ENCODE measurements at regions not wholly inside any gene's neighbourhood (a gene's known extent, or its start where the extent isn't known, plus 50 kb on each side); places are given as distances from the start of the nearest gene placed in this dataset.

DNA sequence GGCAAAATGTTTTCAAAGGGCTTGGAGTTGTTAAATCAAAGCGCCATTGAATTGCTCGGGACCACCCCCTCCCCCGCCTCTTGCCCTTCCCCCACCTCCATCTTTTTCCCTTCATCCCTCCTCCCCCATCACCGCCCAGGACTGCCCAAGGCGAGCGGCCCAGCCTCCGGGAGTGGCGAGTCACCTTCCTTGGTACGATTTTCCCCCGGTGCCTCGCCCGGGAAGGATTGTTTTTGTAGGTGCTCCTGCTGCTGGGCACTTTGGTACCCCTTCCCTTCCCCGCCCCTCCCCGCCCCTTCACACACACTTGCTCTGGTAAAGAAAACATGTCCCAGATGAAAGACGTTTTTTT is 61.2 kb downstream of the TMEM174 start:
- peak overlapping the region; percentile 50 to 76 for H3K4me3 Mint-ChIP-seq
- Histone ChIP-seq H4K91ac (ENCODE audit: insufficient read length, low read depth, low read length) (no peak overlapping the region), H3K23ac (ENCODE audit: insufficient read length, low read depth, low read length) (no peak overlapping the region), H4K5ac (ENCODE audit: insufficient read length, low read depth, low read length) (no peak overlapping the region), H2BK12ac (ENCODE audit: insufficient read length, low read depth, low read length) (no peak overlapping the region), H3K4ac (ENCODE audit: low read depth, low read length) (no peak overlapping the region), H3K4me1 (ENCODE audit: insufficient read depth, low read length) (no peaks in the 10 kb centered on the region), H2BK15ac (ENCODE audit: low read depth, low read length) (no peak overlapping the region), H3K23me2 (ENCODE audit: insufficient read length, low read depth, low read length, poor library complexity, severe bottlenecking) (peaks cover 6% of the 10 kb centered on the region), H3K27ac (ENCODE audit: insufficient read length, low read depth, low read length) (no peak overlapping the region), H2AFZ (ENCODE audit: low read length) (no peak overlapping the region), H3K79me1 (ENCODE audit: insufficient read depth, low read depth, low read length, poor library complexity, severe bottlenecking) (no peaks in the 10 kb centered on the region), H3K9me3 (ENCODE audit: control insufficient read depth, low read depth, low read length) (no peaks in the 10 kb centered on the region), H3K18ac (ENCODE audit: insufficient read length, low read depth, low read length) (no peak overlapping the region), H3K79me2 (ENCODE audit: insufficient read depth, low read length) (no peaks in the 10 kb centered on the region), H2BK20ac (ENCODE audit: low read depth, low read length, poor library complexity, severe bottlenecking) (no peak overlapping the region), H3K14ac (ENCODE audit: insufficient read depth, low read length) (no peak overlapping the region), H4K20me1 (ENCODE audit: control insufficient read depth, insufficient read depth, insufficient read length) (no peaks in the 10 kb centered on the region), H2AK5ac (ENCODE audit: insufficient read length, low read length) (no peak overlapping the region), H4K8ac (replicated peaks; ENCODE audit: insufficient read length, low read depth, low read length) (no peak overlapping the region), H3K27me3 (ENCODE audit: insufficient read depth, low read length) (peaks cover 59% of the 10 kb centered on the region), H2BK120ac (ENCODE audit: low read depth, low read length, poor library complexity, severe bottlenecking) (no peak overlapping the region), H3K9ac (ENCODE audit: extremely low read depth, insufficient read length, low read length) (no peak overlapping the region), H2BK5ac (ENCODE audit: insufficient read length, low read length) (no peak overlapping the region), H3K4me2 (ENCODE audit: insufficient read depth, insufficient read length, low read length) (peak overlapping the region; percentile 9), H3K56ac (ENCODE audit: insufficient read length, low read depth, low read length) (no peak overlapping the region), H3T11ph (ENCODE audit: low read length) (no peak overlapping the region)
- no peaks in the 10 kb centered on the region; a peak in 1 of 7 replicates for H3K36me3 Mint-ChIP-seq (ENCODE audit: insufficient read depth in 1 of 3, low read depth in 3 of 3)
- TF ChIP-seq, protein P1, sequence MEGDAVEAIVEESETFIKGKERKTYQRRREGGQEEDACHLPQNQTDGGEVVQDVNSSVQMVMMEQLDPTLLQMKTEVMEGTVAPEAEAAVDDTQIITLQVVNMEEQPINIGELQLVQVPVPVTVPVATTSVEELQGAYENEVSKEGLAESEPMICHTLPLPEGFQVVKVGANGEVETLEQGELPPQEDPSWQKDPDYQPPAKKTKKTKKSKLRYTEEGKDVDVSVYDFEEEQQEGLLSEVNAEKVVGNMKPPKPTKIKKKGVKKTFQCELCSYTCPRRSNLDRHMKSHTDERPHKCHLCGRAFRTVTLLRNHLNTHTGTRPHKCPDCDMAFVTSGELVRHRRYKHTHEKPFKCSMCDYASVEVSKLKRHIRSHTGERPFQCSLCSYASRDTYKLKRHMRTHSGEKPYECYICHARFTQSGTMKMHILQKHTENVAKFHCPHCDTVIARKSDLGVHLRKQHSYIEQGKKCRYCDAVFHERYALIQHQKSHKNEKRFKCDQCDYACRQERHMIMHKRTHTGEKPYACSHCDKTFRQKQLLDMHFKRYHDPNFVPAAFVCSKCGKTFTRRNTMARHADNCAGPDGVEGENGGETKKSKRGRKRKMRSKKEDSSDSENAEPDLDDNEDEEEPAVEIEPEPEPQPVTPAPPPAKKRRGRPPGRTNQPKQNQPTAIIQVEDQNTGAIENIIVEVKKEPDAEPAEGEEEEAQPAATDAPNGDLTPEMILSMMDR (conservative IDR thresholded peaks at IDR 0.05) = no peak
- peaks cover 24 to 39% of the 10 kb centered on the region in 2 experiments for H3K4me1 Mint-ChIP-seq
- peak; percentile 39 for DNase-seq
- H3K9me3 Mint-ChIP-seq = peaks cover 0 to 2% of the 10 kb centered on the region in 2 experiments; a peak in 1 of 5 replicates
- WGBS (ENCODE audit: extremely low coverage, insufficient read length, low lambda C conversion rate) = no CpG with 5 or more reads among the region's 15 CpGs
- peaks cover 79% of the 10 kb centered on the region for H3K27me3 Mint-ChIP-seq (ENCODE audit: low read depth)
- peak overlapping the region in 1 of 3 experiments; percentile 63; a peak in 1 of 7 replicates for H3K27ac Mint-ChIP-seq

Data from H9 (cell line).